Right ventricle myocardium inferior (tissue), 1 donor: ENCODE measurements at regions not wholly inside any gene's neighbourhood (a gene's known extent, or its start where the extent isn't known, plus 50 kb on each side); places are given as distances from the start of the nearest gene placed in this dataset.

Experiments used
- ATAC-seq: fragments of 200-7000 bp; cut with Tn5 transposase; one replicate; pipeline ENCODE4 v1.9.1; 2020; ENCODE audit warnings: mild to moderate bottlenecking, moderate library complexity
- DNase-seq: peaks from one replicate; pipeline ENCODE4 v3.0.0; 2021; ENCODE audit errors: missing footprints
- intact Hi-C: fragments of 100-400 bp; cut with DNase I; formaldehyde crosslinking; loops from one replicate; pipeline ENCODE4 v1.11.0; 2022
- donor health status: DM: no; HTN: yes; CAD: no; lungs with severe emphysema.

DNA sequence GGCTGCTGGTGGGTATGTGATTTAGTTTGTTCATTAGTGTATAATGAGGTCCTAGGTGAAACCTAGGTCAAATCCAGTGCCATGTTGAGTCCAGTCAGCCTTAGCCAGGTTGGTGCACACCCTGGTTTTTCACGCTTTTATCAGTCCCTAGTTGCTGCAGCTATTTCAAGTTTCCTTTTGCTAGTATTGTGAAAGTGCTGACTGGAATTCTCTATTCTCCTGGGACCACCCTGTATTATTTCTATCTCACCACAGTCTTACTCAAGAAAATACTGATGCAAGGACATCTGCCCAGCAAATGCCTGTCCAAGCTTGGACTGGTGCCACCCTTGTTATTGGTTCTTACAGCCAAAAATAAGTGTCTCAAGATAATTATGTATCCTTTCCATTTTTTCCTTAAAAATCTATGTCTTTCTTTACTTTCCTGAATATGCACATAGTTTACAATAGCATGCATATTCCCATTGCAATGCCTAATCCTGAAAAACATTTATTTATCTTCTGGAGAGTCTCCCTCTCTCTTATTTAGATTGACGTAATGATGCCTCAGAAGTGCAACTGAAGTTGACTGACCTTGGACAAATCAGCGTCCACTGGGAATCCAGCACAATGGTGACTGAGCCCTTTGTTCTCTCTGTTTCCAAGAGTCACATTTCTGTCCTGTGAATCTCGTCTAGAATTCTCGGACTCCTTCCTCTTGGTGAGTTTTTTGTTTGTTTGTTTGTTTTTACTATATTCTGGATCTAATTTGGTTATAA is 1075.0 kb downstream of the CDH9 start:
- DNase-seq (peak; percentile 61), ATAC-seq (peak; percentile 84)
- intact Hi-C loops: no loop called here

GRCh38 chr5:25955337-25955736 is 1083.0 kb downstream of the CDH9 start:
- ATAC-seq (no peak), DNase-seq (no peak)
- intact Hi-C loops: no loop called here

DNA sequence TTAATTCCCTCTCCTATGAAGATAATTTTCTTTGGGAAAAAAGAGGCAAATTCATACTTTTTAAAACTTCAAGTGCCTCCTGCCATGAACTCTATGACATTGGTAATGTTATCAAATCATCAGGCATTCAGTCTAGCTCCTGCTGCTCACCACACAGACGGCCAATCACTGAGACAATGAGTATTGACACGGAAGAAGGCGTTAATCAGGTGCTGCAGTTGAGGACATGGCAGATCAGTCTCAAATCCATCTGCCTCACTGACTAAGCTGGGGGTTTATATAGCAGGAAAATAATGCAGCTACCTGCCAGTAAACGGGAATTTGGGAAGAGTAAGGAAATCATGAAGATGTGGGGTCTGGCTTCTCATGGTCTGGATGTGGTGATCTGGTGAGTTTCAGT is 1087.7 kb downstream of the CDH9 start:
- DNase-seq (no peak), ATAC-seq (no peak)
- intact Hi-C loops: no loop called here

DNA sequence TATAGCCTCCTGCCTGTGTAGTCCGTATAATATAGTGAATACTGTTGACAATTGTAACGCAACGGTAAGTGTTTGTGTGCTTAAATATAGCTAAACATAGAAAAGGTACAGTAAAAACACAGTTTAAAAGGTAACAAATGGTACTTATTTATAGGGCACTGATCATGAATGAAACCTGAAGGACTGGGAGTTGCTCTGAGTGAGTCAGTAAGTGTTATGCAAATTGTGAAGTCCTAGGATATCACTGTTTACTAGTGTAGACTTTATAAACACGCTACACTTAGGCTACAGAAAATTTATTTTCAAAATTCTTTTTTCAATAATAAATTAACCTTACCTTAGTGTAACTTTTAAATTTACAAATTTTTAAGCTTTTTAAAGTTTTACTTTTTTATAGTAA is 1090.1 kb downstream of the CDH9 start:
- DNase-seq (no peak), ATAC-seq (no peak)
- intact Hi-C loops: no loop called here

DNA sequence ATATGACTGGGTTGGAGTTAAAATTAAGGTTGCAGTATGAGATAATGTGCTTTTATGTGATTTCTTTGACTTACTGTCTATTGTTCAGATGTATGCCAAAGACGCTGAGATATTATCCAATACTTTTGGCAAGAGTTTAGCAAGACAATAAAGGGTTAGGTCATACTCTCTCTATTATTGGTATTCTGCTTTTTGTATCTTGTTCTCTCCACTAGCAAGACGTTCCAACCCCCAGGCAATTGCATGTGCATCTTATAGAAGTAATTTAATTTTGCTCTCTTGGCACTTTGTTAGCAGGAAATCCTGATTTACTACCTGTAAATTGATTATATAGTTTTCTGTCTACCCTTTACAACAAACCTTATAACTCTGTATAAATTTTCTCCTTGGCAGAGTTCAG is 1093.6 kb downstream of the CDH9 start:
- intact Hi-C loops: no loop called here
- DNase-seq (no peak), ATAC-seq (no peak)

DNA sequence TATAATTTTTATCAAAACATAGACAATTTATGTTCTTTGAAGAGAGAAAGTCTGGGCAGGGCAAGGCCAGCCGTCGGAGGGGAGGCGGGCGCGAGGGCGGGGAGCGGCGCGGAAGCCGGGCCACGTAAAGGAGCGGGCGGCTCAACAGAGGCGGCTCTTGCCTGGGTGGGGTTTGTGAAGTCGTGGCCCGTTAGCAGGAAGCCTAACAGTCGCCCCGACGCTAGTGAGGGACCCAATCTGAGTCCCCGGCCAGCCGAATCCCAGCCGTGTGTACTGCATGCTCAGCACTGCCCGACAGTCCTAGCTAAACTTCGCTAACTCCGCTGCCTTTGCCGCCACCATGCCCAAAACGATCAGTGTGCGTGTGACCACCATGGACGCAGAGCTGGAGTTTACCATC is 1129.2 kb downstream of the CDH9 start:
- intact Hi-C loops: no loop called here
- DNase-seq (no peak), ATAC-seq (no peak)

GRCh38 chr5:25905646-25906045 is 1132.7 kb downstream of the CDH9 start:
- intact Hi-C loops: no loop called here
- DNase-seq: no peak
- no peak for ATAC-seq

- no peak for ATAC-seq
- intact Hi-C loops: no loop called here
These were observed 1146.2 kb downstream of the CDH9 start for GRCh38 chr5:25892211-25892610.

GRCh38 chr5:25891691-25892090 is 1146.7 kb downstream of the CDH9 start:
- DNase-seq: no peak
- ATAC-seq: no peak
- intact Hi-C loops: no loop called here

More at GRCh38 chr5:25892211-25892610, 1146.2 kb downstream of the CDH9 start:
- DNase-seq: no peak

GRCh38 chr5:25881318-25882036 is 1156.9 kb downstream of the CDH9 start:
- ATAC-seq (no peak), DNase-seq (no peak)
- intact Hi-C loops: no loop called here

- intact Hi-C loops: no loop called here
- ATAC-seq (no peak), DNase-seq (no peak)
These were observed 1174.6 kb downstream of the CDH9 start for GRCh38 chr5:25863811-25864210.

DNA sequence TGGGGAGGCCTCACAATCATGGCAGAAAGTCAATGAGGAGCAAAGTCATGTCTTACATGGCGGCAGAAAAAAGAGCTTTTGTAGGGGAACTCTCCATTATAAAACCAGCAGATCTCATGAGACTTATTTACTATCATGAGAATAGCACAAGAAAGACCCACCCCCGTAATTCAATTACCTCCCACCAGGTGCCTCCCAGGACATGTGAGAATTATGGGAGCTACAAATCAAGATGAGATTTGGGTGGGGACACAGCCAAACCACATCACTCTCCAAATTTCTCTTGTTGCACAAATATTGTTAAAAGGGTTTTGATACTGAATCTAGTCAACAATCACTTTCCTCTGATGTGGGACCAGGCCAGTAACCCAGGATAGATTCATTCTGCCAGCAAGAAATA is 1176.1 kb downstream of the CDH9 start:
- no peak for ATAC-seq

DNA sequence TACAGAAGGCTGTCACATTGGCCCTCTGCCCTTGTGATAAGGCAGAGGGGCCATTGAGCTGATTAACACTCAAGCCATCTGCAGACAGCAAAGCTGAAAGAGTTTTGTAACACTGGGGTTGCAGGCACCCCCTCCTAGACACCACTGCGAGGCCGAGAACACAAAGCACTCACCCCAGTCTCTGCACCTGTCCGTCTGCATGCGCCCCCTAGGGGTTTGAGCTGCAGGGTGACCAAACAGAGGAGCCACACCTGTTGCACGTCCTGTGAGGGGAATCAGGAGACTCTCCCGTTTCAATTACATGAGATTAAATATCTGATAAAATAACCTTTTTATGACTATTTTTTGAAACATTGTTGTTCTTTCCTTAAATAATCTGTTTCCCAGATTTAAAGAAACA is 1180.4 kb downstream of the CDH9 start:
- no peak for ATAC-seq
- DNase-seq: no peak
- intact Hi-C loops: no loop called here

More for the DNA sequence above, 1176.1 kb downstream of the CDH9 start:
- intact Hi-C loops: no loop called here
- DNase-seq: no peak

GRCh38 chr5:25851301-25851700 is 1187.1 kb downstream of the CDH9 start:
- intact Hi-C loops: no loop called here
- DNase-seq (no peak), ATAC-seq (no peak)

DNA sequence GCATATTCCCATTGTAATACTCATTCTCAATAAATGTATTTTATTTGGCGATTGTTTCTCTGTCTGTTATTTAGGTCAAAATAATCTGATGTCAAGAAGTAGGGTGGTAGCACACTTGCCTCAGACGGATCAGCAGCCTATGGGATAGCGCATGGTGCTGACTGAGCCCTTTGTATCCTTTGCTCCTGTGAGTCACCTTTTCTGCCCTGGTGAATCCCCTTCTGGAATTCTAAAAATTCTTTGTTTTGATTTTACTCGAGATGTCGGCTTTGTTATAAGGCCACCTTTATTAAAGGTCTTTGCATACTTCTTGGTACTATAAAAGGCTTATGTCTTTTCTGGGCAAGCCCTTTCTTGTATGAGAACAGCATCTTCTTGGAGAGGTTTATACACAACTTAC is 1187.8 kb downstream of the CDH9 start:
- no peak for DNase-seq
- intact Hi-C loops: no loop called here
- no peak for ATAC-seq

DNA sequence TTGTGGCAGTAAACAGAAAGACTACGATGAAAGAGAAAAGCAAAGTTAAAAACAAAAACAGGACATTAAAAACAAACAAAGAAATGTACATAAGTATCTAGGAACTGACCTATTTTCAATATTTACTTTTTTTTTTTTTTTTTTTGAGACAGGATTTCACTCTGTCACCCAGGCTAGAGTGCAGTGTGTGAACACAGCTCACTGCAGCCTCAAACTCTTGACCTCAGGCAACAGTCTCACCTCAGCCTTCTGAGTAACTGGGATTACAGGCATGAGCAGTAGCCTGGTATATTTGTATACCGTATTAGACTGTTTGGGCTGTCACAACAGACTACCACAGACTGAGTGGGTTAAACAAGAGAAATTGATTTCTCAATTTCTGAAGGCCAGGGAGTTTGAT is 1189.1 kb downstream of the CDH9 start:
- intact Hi-C loops: no loop called here
- DNase-seq (no peak), ATAC-seq (no peak)

GRCh38 chr5:25823330-25823873 is 1178.6 kb upstream of the CDH10 start:
- ATAC-seq (no peak), DNase-seq (peak; percentile 30)
- intact Hi-C loops: no loop called here
